GM19452 (cell line): ENCODE measurements at regions not wholly inside any gene's neighbourhood (a gene's known extent, or its start where the extent isn't known, plus 50 kb on each side); places are given as distances from the start of the nearest gene placed in this dataset.

Source experiments
- ATAC-seq: cut with Tn5 transposase; IDR thresholded peaks from one replicate; pipeline ENCODE4 v1.9.1; 2021; ENCODE audit not compliant: unreplicated experiment

DNA sequence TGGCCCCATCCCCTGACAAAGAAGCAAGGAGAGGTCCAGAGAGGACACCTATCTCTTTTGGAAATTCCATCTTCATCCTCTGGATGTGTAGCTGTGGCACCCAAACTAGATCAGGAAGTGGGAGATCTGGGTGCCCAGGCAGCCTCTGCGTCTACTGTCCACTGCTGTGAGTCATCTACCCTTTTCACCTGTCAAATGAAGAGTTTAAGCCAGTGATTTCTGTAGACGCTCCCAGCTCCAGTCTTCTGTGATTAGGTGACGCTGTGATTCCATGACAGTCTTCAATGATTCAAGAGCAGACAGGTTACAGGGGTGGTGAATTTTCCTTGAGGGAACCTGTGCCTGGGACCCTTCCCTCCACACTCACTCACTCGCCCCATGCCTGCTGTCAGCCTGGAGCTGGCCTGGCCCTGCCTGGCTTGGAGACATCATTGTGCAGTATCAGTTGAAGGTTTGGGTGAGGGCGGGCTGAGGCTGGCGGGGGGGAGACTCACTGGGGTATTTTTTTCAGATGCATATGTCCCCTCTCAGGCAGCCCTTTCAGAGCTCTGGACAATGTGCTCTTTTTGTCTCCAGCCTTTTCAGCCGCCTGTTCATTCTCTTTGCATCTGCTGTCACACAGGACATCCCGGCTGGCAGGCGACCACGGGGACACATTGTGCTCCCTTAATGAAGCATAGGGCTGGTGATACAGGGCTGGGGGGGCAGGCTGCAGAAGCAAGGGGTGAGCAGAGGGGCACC, 56.8 kb upstream of the PARP11 start:
- ATAC-seq: no peak

DNA sequence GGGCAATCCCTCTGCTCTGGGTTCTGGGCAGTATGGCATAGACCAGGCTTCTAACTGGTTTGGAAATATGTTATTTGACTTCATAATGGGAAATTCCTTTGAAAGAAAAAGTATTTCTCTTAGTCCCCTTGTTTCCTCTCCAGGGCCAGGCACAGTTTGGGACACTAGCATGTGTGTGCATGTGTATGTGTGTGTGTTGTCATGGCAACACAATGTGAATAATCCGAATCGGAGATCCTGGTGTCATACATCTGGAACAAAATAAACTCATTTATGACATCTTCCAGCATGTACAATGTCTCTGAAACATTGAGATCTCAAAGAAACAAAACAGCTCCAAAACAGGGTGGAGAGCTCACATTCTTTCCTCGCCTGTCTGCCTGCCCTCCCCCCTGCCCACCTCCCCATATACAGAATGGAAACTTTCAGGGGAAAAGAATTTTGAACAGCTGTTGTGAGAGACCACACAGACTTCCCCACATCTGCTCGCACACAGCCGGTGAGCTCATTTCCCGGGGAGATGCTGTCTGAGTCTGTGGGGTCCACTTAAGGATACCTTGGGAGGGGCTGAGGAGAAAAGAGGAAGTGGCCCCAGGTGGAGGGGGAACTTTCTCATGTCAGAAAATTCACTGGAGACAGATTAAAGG, 55.5 kb upstream of the PARP11 start:
- ATAC-seq: no peak

DNA sequence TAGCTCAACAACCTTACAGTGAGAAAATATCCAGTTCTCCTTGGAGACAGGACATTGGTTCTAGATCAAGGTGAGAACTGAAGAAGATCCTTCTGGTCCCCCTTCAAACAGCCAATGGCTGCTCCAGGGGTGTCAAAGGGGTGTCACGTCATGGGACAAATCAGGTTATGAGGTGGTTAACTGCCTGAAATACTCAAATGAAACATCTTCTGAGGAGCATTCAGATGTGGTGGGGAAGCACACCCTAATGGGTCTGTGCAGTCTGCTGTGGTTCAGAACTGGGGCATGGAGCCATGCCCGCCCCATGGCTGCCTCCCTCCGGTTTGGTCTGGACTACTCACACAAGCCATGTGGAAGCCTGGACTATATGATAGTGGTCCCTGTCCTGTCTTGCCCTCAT, 52.4 kb upstream of the PARP11 start:
- ATAC-seq: no peak

DNA sequence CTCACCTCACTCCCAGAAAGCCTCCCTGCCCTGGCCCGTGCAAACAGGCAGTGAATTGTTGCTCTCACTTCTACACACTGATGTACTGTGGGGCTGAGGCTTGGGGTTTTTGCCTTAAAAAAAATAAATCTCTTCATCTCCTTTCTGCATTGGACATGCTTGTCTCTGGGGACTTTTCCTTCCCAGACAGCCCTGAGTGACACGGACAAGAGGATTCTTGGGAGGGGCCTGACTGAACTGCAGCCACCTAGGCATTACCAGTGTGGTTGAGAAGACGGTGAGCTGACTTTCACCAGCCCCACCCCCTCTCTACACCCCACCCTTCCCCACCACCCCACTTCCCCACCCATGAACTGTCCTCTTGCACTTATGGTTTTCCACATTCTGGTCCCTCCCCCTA, 51.6 kb upstream of the PARP11 start:
- no peak for ATAC-seq

DNA sequence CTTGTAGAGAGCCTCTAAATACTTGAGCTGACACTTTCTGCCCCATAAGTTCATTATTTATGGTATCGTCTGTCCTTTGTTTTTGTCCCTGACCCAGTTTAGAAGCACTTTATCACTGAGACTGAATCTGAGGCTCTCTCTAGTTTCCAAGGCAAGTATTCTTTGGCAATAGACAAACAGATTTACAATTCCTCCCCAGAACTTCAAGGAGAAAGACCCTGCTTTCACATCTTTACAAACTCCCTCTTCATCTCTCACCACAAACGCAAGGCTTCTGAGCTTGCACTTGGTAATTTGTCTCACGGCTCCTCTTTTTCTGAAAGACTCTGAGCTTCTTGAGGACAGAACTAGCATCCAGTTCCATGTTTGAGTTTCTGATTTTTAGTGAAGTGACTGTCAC, 49.8 kb upstream of the PARP11 start:
- ATAC-seq: no peak
